ENCODE measurements at regions not wholly inside any gene's neighbourhood (a gene's known extent, or its start where the extent isn't known, plus 50 kb on each side); places are given as distances from the start of the nearest gene placed in this dataset.

DNA sequence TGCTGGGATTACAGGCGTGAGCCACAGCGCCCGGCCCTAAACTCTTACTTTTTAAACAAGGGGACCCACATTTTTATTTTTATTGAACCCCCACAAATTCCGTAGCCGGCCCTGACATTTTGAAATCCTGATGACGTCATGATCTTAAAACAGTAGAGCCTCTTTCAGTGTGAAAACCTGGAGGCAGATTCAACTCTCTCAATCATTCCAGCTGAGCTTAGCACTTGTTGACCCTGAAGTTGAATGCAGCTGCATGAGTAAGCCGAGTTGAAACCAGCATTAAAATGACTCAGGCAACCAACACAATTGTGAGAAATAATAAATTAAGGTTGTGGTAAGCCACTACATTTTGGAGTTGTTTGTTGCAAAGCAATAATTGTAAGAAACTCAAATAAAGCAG is 93.9 kb upstream of the ADGRL4 start:
- no peak for DNase-seq (ENCODE audit: low spot score)

GRCh38 chr1:79090985-79091384 is 84.5 kb upstream of the ADGRL4 start:
- no peak for DNase-seq (ENCODE audit: low spot score)

DNA sequence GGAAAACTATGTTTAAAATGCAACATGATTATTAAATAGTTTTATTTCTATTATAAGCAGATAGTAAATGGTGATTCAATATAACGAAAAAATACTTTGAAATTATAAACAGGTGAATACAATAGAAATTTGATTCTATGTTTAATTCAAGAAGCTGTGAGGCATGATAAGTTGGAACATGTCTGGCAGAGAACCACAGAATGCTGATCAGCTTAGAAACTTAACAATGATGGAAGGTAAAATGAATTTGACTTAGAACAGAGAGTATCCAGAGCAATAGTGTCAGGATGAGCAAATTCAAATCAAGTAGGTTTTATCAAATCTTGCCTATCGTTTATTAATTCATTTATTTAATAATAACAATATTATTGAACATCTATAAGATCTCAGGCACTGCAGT is 83.4 kb upstream of the ADGRL4 start:
- DNase-seq (ENCODE audit: low spot score), result no peak

DNA sequence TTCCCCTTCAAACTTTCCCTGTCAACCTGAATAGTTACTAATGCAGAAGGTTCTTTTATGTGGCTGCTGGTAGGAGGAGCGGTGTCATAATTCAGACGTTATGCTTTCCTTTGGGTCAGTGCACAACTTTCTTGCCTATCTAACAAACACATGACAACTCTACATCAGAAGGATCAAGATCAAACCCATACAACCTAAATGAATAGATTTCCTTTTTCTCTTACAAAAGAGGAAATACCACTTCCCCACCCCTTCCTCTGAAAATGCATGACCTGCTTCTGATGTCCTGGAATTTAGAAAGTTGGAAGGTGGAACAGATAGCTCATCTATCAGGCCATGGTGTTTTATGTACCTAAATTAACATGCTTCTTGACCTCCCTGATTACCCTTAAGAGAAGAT is 75.7 kb upstream of the ADGRL4 start:
- DNase-seq (ENCODE audit: low spot score), result no peak

DNA sequence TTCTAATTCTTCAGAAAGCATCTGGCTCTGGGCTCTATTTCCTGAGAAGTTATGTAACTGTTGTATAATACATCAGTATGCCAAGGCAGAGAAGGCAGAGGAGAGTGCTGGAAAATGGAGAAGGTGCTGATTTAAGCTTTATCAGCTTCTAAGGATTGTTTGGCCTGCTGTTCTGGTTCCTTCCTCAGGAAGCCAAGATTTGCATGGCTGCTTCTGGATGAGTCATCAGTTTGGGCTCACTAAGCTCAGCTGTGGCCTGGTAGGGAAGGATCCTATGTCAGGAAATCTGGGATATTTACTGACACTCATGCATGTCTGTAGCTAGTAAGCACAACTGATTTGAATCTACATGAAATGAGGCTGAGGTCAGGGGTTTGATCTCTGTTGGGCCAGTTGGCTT is 73.2 kb upstream of the ADGRL4 start:
- DNase-seq (ENCODE audit: low spot score), result peak; percentile 78

- no peak for DNase-seq (ENCODE audit: low spot score)
These were observed 68.4 kb upstream of the ADGRL4 start for GRCh38 chr1:79074975-79075374.

DNA sequence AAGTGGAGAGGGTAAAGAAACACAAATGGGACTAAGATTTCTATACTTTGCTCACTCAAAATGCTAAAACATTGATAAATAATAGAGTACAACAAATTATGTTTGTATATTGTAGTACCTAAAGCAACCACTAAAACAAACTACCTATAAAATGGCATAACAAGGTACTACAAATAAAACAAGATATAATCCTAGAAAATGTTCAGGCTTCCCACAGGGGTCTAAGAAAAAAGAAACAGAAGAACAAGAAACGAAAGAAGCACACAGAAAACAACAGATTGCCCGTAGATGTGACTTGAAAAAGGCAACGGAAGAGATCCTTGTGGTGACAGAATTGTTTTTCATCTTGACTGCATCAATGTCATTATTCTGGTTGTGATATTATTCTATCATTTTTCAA is 63.3 kb upstream of the ADGRL4 start:
- DNase-seq (ENCODE audit: low spot score), result no peak

DNA sequence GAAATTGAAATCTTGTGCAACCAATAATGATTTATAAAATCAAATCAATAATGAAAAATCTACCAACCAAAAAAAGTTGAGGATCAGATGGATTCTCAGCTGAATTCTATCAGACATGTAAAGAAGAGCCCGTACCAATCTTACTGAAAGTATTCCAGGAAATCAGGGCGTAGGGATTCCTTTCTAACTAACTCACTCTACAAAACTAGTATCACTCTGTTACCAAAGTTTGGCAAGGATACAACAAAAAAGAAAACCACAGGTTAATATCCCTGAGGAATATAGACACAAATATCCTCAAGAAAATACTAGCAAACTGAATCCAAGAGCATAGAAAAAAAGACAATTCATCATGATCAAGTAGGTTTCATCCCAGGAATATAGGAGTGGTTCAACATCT is 52.8 kb upstream of the ADGRL4 start:
- DNase-seq (ENCODE audit: low spot score), result no peak
